MG63 (cell line): ENCODE measurements at regions not wholly inside any gene's neighbourhood (a gene's known extent, or its start where the extent isn't known, plus 50 kb on each side); places are given as distances from the start of the nearest gene placed in this dataset.
A peak's percentile ranks its signal among the peaks of the same experiment; 100 is the strongest.

Experiments
- DNase-seq: peaks from one replicate; pipeline ENCODE4 v3.0.0-alpha.2; 2020
- H3K27me3 ChIP-seq: fragments of 250-450 bp; sonication (Bioruptor Pico); 2 replicates; pipeline ENCODE4 v1.5.1; 2020; ENCODE audit warnings: mild to moderate bottlenecking, moderate library complexity
- H3K36me3 ChIP-seq: fragments of 250-450 bp; sonication (Bioruptor Pico); 2 replicates; pipeline ENCODE4 v1.5.1; 2020; ENCODE audit warnings: mild to moderate bottlenecking, moderate library complexity
- H3K4me3 ChIP-seq: fragments of 250-450 bp; sonication (Bioruptor Pico); 2 replicates; pipeline ENCODE4 v1.5.1; 2020; ENCODE audit warnings: mild to moderate bottlenecking, moderate library complexity
- H3K9me3 ChIP-seq: fragments of 250-450 bp; sonication (Bioruptor Pico); 2 replicates; pipeline ENCODE4 v1.5.1; 2020; ENCODE audit warnings: mild to moderate bottlenecking, moderate library complexity

DNA sequence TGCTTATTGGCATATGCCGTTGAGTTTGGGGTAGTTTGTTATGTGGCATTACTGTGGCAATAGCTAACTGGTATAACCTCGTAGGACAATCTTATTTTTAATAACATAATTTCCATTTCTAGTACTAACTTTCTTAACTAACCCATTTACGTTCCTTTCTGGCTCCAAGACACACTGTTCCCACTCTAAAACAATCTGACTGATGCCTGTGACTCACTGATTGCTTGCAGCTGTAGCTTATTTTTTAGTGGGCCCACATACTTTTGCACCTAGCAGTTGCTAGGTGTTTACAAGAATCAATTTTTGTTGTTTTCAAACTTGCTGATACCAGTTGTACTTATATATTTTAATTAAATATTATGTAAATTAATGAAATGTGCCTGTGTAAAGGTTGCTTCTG lies 52.2 kb downstream of the FAT3 start:
- peak; percentile 8 for DNase-seq
- no peak overlapping the region for H3K4me3 ChIP-seq
- H3K36me3 ChIP-seq, result no peaks in the 10 kb centered on the region
- H3K27me3 ChIP-seq, result no peaks in the 10 kb centered on the region
- no peaks in the 10 kb centered on the region for H3K9me3 ChIP-seq

DNA sequence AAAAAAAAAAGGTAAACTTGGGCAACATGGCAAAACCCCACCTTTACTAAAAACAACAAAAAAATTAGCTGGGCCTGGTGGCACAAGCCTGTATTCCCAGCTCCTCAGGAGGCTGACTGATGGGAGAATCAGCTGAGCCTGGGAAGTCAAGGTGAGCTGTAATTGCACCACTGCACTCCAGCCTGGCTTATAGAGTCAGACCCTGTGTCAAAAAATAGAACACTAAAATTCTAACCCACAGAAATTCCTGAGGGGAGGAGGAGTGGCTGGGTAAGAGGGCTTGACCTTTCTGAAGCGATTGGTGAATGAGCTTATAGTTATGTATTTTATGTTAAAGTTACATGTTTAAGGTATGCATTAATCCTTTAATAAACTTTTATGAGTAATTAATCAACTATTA lies 53.3 kb downstream of the FAT3 start:
- DNase-seq, result no peak
- Histone ChIP-seq H3K27me3 (no peaks in the 10 kb centered on the region), H3K9me3 (no peaks in the 10 kb centered on the region), H3K36me3 (no peaks in the 10 kb centered on the region), H3K4me3 (no peak overlapping the region)

GRCh38 chr11:92278791-92279433 lies 54.3 kb downstream of the FAT3 start:
- Histone ChIP-seq H3K9me3 (no peaks in the 10 kb centered on the region), H3K36me3 (no peaks in the 10 kb centered on the region), H3K27me3 (no peaks in the 10 kb centered on the region), H3K4me3 (no peak overlapping the region)
- DNase-seq, result no peak

DNA sequence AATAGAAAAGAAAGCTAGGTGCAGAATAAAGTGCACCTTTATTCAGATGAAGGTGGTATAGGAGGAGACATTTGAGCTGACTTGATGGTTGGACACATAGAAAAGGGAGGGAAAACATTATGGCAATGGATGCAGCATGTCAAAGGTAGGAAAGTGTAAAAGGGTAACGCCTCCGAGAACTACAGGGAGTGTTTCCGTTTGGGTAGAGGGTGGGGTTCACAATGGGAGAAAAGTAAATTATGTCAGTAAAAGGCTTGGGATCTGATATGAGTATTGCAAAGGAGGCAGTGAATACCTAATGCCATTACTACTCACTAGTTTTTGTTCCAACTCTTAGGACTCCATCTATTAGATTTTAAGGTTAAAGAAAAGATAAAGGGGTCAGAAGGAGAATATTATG lies 59.5 kb downstream of the FAT3 start:
- no peaks in the 10 kb centered on the region for H3K9me3 ChIP-seq
- H3K4me3 ChIP-seq, result no peak overlapping the region
- H3K27me3 ChIP-seq, result no peaks in the 10 kb centered on the region
- H3K36me3 ChIP-seq, result no peaks in the 10 kb centered on the region
- DNase-seq, result no peak

DNA sequence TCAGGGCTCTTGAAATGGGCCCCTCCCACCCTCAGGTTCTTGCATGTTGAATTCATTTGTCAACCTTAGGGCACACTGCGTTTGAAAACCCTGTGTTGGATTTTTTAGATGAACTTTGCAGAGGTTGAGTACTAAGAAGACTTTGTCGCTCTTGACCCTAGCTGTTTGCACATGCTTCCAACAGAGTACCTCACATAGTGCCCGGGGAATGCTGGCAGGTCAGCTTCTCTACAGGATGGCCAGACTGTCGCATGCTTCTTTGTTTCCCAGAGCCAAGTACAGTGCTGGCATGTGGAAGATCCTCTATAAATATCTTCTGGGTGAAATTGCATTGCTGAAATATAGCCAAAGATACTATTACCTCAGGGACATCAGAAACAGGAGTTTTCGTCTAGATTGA lies 59.9 kb downstream of the FAT3 start:
- H3K36me3 ChIP-seq, result no peaks in the 10 kb centered on the region
- no peak for DNase-seq
- H3K9me3 ChIP-seq, result no peaks in the 10 kb centered on the region
- no peak overlapping the region for H3K4me3 ChIP-seq
- H3K27me3 ChIP-seq, result no peaks in the 10 kb centered on the region

GRCh38 chr11:92285776-92286175 lies 61.2 kb downstream of the FAT3 start:
- Histone ChIP-seq H3K36me3 (no peaks in the 10 kb centered on the region), H3K9me3 (no peaks in the 10 kb centered on the region), H3K4me3 (no peak overlapping the region), H3K27me3 (no peaks in the 10 kb centered on the region)
- no peak for DNase-seq

DNA sequence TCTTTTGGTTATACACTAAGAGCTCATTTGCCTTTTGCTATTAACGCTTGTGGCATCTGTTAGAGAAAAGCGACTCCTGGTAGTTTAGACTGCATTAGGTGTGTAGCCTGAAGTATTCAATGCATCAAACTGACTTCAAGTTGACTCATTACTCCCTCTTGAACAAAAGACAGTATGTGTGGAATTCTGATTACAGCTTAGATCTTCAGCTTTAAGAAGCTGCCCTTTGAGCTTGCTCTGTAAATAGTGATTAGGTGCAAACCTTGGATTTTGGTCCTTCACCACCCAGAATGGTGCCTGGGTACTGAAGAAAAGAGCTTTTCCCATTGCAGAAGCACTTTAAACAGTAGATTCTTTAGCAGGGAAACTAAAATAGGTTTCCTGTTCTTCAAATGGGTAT lies 62.1 kb downstream of the FAT3 start:
- no peak for DNase-seq
- no peaks in the 10 kb centered on the region for H3K27me3 ChIP-seq
- H3K36me3 ChIP-seq, result no peaks in the 10 kb centered on the region
- H3K4me3 ChIP-seq, result no peak overlapping the region
- no peaks in the 10 kb centered on the region for H3K9me3 ChIP-seq

GRCh38 chr11:92295175-92296137 lies 70.8 kb downstream of the FAT3 start:
- Histone ChIP-seq H3K9me3 (no peaks in the 10 kb centered on the region), H3K4me3 (no peak overlapping the region), H3K27me3 (no peaks in the 10 kb centered on the region), H3K36me3 (no peaks in the 10 kb centered on the region)
- DNase-seq, result no peak

DNA sequence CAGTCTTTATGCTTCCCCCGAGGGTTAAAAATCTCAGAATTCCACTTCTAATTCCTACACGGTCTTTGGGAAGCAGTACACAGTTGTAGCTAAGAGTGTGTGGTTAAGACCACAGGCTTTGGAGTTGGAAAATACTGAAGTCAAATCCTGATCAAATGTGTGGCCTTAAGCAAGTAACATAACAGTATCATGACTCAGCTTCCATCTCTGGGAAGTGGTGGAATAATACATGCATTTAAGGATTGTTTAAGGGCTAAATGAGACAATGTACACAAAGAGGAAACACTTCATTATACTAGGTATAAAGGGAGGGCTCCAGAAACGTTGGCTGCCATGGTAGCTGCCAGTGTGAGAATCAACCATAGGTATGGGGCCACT lies 71.5 kb downstream of the FAT3 start:
- H3K36me3 ChIP-seq, result no peaks in the 10 kb centered on the region
- no peak overlapping the region for H3K4me3 ChIP-seq
- no peaks in the 10 kb centered on the region for H3K27me3 ChIP-seq
- no peak for DNase-seq
- H3K9me3 ChIP-seq, result no peaks in the 10 kb centered on the region

GRCh38 chr11:92297567-92298553 lies 73.2 kb downstream of the FAT3 start:
- Histone ChIP-seq H3K9me3 (no peaks in the 10 kb centered on the region), H3K4me3 (no peak overlapping the region), H3K36me3 (no peaks in the 10 kb centered on the region), H3K27me3 (no peaks in the 10 kb centered on the region)
- no peak for DNase-seq

GRCh38 chr11:92300876-92301275 lies 76.3 kb downstream of the FAT3 start:
- no peaks in the 10 kb centered on the region for H3K36me3 ChIP-seq
- H3K4me3 ChIP-seq, result no peak overlapping the region
- H3K27me3 ChIP-seq, result no peaks in the 10 kb centered on the region
- H3K9me3 ChIP-seq, result no peaks in the 10 kb centered on the region
- no peak for DNase-seq

DNA sequence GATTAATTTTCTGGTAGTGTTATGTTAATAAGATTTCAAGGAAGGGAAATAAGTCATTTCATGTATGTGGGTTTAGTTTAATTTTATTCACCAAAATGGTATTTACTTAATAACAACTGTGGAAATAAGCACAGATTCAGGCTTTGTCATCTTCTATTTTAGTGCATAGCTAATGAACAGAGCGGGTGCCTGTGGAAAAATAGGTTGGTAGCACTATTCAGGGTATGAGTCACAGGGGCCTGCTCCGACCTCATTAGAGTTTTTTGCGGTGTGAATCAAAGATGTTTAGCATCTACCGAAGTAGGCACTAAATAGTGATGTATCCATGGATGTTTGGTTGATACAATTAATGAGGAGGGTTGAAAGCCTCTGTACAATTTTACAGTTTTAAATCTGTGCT lies 78.2 kb downstream of the FAT3 start:
- DNase-seq, result no peak

DNA sequence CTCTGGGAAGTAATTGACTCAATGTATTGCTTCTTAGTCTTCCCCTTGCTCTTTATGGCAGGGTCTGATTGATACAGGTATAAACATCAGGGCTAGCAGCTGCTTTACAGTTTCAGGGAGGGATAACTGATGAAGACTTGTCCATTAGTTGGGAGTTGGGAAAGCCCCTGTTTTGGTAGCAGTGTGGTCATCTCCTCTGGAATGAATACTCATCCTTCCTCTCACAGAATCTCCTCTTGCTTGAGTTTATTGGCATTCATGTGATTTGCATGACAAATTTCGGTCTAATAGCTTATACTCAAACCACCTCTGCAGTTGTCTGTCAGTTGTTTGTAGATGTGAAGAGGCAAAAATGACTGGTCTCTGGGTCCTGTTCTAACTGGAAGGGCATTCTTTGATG lies 79.7 kb downstream of the FAT3 start:
- Histone ChIP-seq H3K9me3 (no peaks in the 10 kb centered on the region), H3K27me3 (no peaks in the 10 kb centered on the region), H3K4me3 (no peak overlapping the region), H3K36me3 (no peaks in the 10 kb centered on the region)
- DNase-seq, result no peak

More for the DNA sequence above, 78.2 kb downstream of the FAT3 start:
- Histone ChIP-seq H3K9me3 (no peaks in the 10 kb centered on the region), H3K27me3 (no peaks in the 10 kb centered on the region), H3K4me3 (no peak overlapping the region), H3K36me3 (no peaks in the 10 kb centered on the region)

DNA sequence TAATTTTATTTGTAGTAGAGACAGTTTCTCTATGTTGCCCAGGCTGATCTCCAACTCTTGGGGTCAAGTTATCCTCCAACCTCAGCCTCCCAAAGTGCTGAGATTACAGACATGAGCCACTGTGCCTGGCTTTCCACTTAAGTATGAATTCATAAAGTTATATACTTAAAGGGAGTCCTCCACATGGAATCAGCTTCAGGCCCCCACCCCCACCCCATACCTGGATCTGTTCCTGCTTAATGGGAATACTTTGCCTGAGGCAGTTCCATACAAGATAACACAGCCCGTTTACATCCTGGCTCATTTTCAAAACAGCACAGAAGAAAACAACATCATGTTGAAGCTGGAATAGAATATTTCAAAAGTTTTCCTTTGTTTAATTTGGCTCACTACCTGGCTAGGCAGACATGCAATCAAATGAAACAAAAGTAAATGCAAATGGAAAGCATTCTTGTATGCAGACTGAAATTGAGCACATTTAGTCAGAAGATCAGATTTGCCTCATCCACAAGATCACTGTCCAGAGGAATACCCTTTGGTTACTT lies 82.4 kb downstream of the FAT3 start:
- DNase-seq, result no peak
- Histone ChIP-seq H3K4me3 (no peak overlapping the region), H3K27me3 (no peaks in the 10 kb centered on the region), H3K9me3 (no peaks in the 10 kb centered on the region), H3K36me3 (no peaks in the 10 kb centered on the region)

DNA sequence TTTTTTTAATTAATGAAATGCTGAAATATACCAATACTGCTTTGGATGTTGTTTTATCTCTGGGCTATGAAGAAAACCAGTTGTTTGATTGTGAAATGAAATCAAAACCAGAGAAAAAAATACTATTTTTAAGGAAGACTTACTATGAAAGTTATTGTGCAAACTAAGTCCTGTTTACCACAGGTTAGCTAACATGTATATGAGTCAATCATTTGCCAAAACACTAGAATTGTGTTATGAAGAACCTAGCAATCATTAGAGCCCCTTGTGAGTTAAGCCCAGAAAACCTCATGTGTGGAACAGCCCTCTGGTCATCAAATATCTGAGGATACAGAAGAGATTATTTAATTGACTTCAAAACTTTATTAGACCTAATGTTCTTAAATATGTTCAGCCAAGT lies 83.7 kb downstream of the FAT3 start:
- no peaks in the 10 kb centered on the region for H3K9me3 ChIP-seq
- H3K36me3 ChIP-seq, result no peaks in the 10 kb centered on the region
- no peak for DNase-seq
- H3K4me3 ChIP-seq, result no peak overlapping the region
- H3K27me3 ChIP-seq, result no peaks in the 10 kb centered on the region

DNA sequence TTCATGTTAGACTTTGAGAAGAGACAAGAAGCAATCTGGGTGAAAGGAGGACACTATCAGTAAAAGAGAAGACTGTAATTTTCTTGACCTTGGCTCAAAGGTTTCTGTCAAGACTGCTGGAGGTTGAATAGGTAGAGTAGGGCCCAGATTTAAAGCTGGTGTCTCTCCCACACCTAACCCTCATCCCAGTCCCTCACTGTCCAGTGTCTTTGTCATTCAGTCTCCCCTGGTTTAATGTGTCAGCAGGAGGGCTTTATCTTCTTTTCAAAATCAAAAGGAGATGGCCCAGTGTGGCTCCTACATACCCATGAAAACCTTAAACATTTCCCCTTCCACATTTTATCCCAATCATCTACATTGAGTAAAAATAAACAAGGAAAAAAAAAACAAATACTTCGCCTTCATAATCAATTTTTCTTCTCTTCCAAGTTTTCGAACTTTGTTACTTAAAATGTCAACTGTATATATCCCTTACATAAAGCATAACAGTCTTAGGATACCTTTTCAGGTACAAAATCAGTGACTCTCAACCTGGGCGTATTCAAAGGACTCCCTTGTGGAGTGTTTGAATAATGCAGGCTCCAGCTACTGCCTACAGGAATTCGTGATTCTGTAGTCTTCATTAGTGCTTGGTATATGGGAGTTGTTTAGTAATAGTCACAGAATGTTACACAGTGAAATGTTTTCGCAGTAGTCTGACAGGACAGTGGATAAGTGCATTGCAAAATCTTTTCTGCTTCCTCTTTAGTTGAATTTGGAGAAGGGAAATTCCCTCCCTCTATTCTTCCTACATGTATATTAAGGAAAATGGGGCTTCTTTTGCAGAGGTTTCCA lies 87.2 kb downstream of the FAT3 start:
- no peaks in the 10 kb centered on the region for H3K36me3 ChIP-seq
- no peak overlapping the region for H3K4me3 ChIP-seq
- H3K9me3 ChIP-seq, result no peaks in the 10 kb centered on the region
- H3K27me3 ChIP-seq, result no peaks in the 10 kb centered on the region
- DNase-seq, result no peak
